NCI-H69 (cell line): ENCODE measurements at regions not wholly inside any gene's neighbourhood (a gene's known extent, or its start where the extent isn't known, plus 50 kb on each side); places are given as distances from the start of the nearest gene placed in this dataset.
A peak's percentile ranks its signal among the peaks of the same experiment; 100 is the strongest.
"Not testable (repeated sequence)": the region's sequence is repeated elsewhere in the genome, so short reads cannot be mapped to it uniquely, and the experiment has no call there.

ENCODE experiments used
- DNase-seq: peaks from one replicate; lab custom pipeline; 2025; lab: John Stamatoyannopoulos, UW

GRCh38 chr14:46596236-46596635 is 55.3 kb downstream of the RPL10L start:
- no peak for DNase-seq

- DNase-seq, result no peak
These were observed 68.8 kb downstream of the RPL10L start for GRCh38 chr14:46582826-46583225.

- DNase-seq, result peak; percentile 65
These were observed 70.4 kb downstream of the RPL10L start for GRCh38 chr14:46581036-46581671.

- DNase-seq, result no peak
These were observed 76.6 kb downstream of the RPL10L start for GRCh38 chr14:46574978-46575375.

- DNase-seq, result no peak
These were observed 77.2 kb downstream of the RPL10L start for GRCh38 chr14:46574221-46574977.

- no peak for DNase-seq
These were observed 78.1 kb downstream of the RPL10L start for GRCh38 chr14:46573498-46573897.

GRCh38 chr14:46571970-46572369 is 79.6 kb downstream of the RPL10L start:
- DNase-seq, result no peak

- DNase-seq, result not testable (repeated sequence)
These were observed 83.4 kb downstream of the RPL10L start for GRCh38 chr14:46568161-46568560.

- no peak for DNase-seq
These were observed 100.7 kb downstream of the RPL10L start for GRCh38 chr14:46550836-46551235.

- DNase-seq, result no peak
These were observed 110.6 kb downstream of the RPL10L start for GRCh38 chr14:46540986-46541385.

GRCh38 chr14:46519121-46519520 is 132.5 kb downstream of the RPL10L start:
- no peak for DNase-seq

GRCh38 chr14:46508752-46509151 is 142.8 kb downstream of the RPL10L start:
- not testable (repeated sequence) for DNase-seq

GRCh38 chr14:46499521-46499920 is 152.1 kb downstream of the RPL10L start:
- no peak for DNase-seq

GRCh38 chr14:46496409-46496808 is 155.2 kb downstream of the RPL10L start:
- DNase-seq, result no peak

- DNase-seq, result peak; percentile 50
These were observed 161.3 kb downstream of the RPL10L start for GRCh38 chr14:46490238-46490685.

- DNase-seq, result no peak
These were observed 163.2 kb downstream of the RPL10L start for GRCh38 chr14:46488374-46488773.

GRCh38 chr14:46487582-46488350 is 163.8 kb downstream of the RPL10L start:
- DNase-seq, result no peak

GRCh38 chr14:46482200-46482599 is 169.4 kb downstream of the RPL10L start:
- no peak for DNase-seq

- no peak for DNase-seq
These were observed 170.8 kb downstream of the RPL10L start for GRCh38 chr14:46480817-46481216.

- no peak for DNase-seq
These were observed 179.3 kb downstream of the RPL10L start for GRCh38 chr14:46472261-46472660.

GRCh38 chr14:46464341-46464740 is 187.2 kb downstream of the RPL10L start:
- no peak for DNase-seq

- DNase-seq, result no peak
These were observed 199.8 kb downstream of the RPL10L start for GRCh38 chr14:46451800-46452199.

GRCh38 chr14:46444666-46445065 is 206.9 kb downstream of the RPL10L start:
- DNase-seq, result no peak
